ENCODE measurements at regions not wholly inside any gene's neighbourhood (a gene's known extent, or its start where the extent isn't known, plus 50 kb on each side); places are given as distances from the start of the nearest gene placed in this dataset.

DNA sequence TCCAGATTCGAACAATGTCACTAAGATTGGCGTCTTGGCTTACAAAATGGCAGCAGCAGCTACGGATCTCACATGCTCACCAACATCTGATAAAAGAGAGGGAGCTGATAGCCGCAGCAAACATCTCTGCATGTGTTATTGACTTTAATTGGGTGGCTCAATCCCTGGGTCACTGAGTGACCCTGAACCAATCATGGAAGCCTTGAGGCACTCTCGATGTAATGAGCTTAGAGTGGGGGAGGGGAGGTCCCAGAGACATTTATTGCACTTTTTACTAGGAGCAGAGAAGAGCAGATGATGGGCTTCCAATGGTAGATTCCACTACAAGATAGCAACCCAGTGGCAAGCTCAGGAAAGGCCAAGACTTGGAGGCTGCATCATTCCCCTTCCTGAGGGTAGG, 238.7 kb downstream of the BMP7 start:
- DNase-seq (ENCODE audit: low read depth): no peak

DNA sequence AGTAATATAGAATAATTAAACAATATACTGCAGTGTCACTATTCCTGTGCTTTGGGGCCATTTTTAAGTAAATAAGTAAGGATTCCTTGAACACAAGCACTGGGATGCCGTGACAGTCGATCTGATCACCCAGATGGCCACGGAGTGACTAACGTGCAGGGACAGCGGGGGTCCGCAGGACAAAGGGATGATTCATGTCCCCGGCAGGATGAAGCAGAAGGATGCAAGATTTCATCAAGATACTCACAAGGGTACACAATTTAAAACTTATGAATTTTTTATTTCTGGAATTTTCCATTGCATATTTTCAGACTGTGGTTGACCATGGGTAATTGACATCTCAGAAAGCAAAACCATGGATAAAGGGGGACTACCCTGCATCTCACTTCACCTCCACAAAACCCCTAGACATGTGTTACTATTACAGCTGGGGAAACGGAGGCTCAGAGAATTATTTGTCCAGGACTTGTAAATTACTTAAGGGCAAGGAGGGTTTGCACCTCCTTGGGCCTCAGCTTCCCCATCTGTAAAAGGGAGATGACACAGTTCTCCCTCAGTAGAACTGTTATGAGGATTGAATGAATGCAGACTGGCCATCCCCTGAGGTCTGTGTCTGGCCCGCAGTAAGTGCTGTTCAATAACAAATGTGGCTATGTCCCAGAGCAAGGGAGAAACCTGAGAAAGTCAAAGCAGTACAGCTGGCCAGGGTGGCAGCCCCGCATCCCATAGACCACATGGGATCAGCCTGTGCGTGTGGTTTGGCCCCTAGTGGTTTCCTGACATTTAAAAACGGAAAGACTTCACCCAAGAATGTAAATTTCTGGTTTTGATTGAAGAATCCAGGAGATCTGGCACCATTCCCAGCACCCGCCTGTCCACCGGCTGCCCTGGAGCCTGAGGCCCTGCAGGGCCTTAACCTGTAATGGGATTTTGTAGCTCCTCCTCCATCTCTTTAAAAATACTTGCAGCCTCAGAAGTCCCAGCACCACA, 235.5 kb downstream of the BMP7 start:
- no peak for DNase-seq (ENCODE audit: low read depth)

DNA sequence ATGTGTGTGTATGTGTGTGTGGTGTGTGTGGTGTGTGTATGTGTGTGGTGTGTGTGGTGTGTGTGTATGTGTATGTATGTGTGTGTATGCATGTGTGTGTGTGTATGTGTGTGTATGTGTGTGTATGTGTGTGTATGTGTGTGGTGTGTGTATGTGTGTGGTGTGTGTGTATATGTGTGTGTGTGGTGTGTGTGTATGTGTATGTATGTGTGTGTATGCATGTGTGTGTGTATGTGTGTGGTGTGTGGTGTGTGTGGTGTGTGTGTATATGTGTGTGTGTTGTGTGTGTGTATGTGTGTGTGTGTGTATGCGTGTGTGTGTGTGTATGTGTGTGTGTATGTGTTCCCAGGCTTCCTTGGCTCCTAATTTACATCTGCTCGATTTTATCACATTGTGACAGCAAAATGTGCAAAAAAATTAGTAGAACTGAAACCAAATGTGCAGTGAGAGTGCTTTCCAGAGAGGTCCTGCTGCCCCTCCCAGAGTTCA, 234.5 kb downstream of the BMP7 start:
- no peak for DNase-seq (ENCODE audit: low read depth)

- no peak for DNase-seq (ENCODE audit: low read depth)
These were observed 233.6 kb downstream of the BMP7 start for GRCh38 chr20:57032847-57033246.

DNA sequence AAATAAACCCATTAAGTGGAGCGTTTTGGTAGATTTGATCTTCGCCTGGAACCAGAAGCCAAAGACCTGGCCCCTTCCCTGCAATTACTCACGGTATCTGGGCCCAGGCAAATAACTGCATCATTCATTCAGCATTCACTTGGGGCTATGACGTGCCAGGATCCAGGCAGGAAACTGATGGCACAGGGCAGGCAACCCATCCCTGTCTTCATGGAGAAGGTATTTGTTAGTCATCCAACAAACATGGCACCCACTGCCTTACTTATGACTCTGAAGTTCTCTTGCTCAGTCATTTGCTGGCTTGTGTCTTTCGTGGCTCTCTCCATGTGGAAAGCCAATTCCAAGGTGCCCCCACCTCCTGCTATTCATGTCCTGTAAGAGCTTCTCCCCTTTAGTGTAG, 232.4 kb downstream of the BMP7 start:
- DNase-seq (ENCODE audit: low read depth): no peak

GRCh38 chr20:57037689-57038088, 228.8 kb downstream of the BMP7 start:
- DNase-seq (ENCODE audit: low read depth): no peak

- no peak for DNase-seq (ENCODE audit: low read depth)
These were observed 227.6 kb downstream of the BMP7 start for GRCh38 chr20:57038608-57039440.

DNA sequence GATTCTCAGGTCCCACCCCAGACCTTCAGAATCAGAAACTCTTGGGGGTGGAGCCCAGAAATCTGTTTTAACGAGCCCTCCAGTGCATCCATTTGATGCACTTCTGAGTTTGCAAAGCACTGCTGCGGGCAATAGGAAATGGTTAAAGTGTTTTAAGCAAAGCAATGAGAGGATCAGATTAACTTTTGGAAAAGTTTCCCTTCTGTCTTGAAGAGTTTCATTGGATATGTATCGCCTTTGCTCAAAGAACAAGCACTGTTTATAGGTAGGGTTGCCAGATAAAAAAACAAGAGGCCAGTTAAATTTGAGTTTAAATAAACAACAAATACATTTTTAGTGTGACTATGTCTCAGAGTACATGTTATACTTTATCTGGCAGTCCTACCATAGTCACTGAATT, 226.0 kb downstream of the BMP7 start:
- DNase-seq (ENCODE audit: low read depth): no peak

DNA sequence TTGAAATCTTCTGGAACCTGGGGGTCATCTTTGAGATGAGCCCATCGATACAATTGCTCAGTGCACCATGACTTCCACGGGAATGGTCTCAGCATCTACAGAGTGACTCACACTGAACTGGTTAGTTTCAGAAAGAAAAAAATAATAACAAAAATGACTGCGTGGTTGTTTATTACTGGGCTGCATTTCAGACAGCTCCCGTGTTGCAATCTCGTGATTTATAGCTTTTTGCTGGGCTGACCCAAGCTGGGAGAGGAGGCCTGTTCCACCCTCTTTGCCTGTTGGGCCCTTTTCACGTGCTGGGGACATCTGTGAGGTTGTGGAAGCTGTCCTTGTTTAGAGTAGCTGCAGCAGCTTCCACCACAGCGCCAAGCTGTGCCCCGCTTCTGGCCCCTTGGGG, 225.5 kb downstream of the BMP7 start:
- no peak for DNase-seq (ENCODE audit: low read depth)

- no peak for DNase-seq (ENCODE audit: low read depth)
These were observed 223.3 kb downstream of the BMP7 start for GRCh38 chr20:57043091-57043490.

GRCh38 chr20:57043669-57044268, 222.7 kb downstream of the BMP7 start:
- DNase-seq (ENCODE audit: low read depth): no peak

DNA sequence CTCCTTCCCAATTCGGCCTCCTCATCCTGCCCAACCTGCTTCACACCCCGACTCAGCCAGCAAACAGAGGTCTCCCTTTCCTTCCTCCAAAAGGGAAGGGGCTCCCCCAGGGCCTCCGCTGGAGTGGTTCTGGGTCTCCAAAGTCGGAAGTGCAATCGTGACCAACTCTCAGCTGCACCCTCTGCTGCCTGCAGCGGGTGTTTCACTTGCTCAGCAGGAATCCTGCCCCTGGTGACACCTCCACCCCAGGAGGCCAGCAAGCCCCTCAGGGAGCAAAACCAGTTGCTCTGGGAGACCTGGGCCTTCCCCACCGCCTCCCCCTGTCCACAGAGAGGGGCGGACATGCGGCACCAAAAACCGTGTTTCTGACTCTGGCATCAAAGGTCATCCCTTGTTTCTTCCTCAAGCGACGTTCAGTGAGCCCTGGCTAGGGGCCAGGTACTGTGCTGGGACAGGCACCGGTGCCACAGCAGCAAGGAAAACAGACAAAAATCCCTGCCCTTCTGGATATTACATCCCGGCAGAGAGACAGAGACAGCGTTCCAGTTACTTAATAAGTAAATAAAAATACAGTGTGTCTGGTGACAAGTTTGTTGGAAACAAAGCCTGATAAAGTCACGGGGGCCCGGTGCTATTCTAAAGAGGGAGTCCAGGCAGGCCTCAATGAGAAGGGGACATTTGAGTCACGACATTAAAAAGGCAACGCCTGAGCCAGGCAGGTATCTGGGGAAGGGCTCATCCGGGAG, 219.0 kb downstream of the BMP7 start:
- DNase-seq (ENCODE audit: low read depth): no peak

DNA sequence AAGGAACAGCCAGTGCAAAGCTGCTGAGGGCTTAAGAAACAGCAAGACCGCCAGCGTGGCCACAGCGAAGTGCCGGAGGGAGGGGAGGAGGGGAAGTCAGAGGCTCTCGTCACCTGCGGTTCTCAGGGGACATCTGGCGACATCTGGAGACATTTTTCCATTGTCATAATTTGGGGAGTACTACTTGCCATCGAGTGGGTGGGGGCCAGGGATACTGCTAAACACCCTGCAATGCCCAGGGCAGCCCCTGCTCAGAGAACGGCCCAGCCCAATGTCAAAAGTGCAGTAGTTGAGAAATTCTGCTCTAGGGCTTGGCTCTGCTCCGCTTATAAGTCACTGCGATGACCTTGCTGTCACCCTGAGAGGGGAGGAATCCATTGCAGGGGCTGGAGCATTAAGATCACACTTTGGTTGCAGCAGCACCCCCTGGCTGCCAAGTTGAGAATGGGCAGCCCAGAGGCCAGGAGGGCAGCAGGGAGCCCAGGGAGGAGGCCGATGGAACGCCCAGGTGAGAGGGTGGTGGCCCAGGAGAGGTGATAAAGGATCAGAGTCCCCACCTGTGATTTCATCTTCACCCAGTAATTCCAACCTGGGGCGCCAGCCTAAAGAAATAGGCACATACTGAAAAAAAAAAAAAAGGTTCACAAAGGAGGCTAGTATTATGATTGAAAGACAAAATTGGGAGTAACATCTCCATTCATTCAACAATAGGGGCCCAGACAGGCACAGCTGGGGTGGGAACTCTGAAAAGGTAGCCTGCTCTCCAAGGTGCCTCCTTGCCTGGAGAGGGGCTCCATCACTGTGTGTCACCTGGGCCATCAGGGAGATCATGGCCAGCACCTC, 218.2 kb downstream of the BMP7 start:
- no peak for DNase-seq (ENCODE audit: low read depth)

- no peak for DNase-seq (ENCODE audit: low read depth)
These were observed 217.1 kb downstream of the BMP7 start for GRCh38 chr20:57049296-57049695.

DNA sequence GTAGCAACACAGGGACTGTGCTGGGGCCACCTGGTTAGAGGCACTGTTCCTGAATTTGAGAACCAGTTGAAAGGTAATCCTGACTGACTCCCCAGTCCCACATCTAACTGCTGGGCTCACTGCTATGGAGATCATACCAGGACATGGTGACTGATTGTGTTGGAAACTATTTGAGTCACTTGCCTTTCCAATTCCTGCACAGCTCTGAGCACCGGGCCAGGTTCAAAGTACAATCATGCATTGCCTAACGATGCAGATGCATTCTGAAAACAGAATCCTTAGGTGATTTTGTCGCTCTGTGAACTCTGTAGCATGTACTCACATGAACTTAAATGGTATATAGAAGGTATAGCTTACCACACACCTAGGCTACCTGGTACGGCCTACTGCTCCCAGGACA, 215.3 kb downstream of the BMP7 start:
- DNase-seq (ENCODE audit: low read depth): no peak

GRCh38 chr20:57053067-57053466, 213.4 kb downstream of the BMP7 start:
- no peak for DNase-seq (ENCODE audit: low read depth)

GRCh38 chr20:57053793-57054552, 212.5 kb downstream of the BMP7 start:
- DNase-seq (ENCODE audit: low read depth): no peak

DNA sequence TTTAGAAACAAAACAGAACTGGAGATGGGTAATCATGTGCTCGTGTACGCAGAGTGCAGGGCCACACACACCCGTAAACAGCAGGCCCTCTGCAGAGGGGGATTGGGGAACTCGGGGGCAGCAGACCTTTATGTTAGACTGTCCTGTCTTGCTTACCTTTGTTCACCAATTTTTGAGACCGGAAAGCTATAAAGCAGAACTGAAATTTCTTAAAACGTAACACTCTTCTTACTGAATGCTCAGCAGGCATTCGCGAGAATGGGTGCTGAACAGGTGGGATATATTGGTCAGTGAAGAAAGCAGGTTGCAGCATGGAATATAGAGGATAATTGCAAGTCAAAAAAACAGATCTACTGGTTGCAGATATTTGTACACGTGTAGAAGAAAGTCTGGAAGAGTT, 211.1 kb downstream of the BMP7 start:
- no peak for DNase-seq (ENCODE audit: low read depth)

DNA sequence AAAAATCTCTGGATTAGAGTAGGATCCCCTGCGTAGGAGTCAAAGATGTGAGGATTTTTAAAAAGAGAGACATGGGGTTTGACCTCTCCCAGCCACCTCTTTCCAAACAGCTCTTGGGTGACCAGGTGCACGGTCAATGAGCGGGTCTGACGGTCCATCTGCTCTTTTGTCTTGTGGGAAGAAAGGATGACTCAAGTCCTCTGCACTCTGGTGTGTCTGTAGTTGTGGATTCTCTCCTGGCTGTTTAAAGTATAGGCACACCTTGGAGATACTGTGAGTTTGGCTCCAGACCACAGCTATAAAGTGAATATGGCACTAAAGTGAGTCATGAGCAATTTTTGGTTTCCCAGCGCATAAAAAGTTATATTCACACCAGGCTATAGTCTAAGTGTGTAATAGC, 209.8 kb downstream of the BMP7 start:
- no peak for DNase-seq (ENCODE audit: low read depth)

DNA sequence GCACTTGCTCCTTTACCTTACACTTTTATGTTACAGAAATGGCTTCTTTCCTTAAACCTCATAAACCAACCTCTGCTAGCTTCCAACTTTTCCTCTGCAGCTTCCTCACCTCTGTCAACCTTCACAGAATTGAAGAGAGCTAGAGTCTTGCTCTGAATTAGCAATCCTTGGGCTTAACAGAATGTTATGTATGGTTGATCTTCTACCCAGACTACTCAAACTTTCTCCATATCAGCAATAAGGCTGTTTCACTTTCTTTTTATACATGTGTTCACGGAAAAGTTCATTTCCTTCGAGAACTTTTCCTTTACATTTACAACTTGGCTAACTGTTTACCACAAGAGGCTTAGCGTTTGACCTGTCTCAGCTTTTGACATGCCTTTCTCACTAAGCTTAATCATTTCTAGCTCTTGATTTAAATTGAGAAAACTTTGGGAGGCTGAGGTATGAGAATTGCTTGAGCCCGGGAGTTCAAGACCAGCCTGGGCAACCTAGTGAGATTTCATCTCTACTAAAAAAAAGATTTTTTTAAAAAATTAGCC, 207.3 kb downstream of the BMP7 start:
- DNase-seq (ENCODE audit: low read depth): no peak
